Embryonic facial prominence (tissue), 1 donor: ENCODE measurements at regions not wholly inside any gene's neighbourhood (a gene's known extent, or its start where the extent isn't known, plus 50 kb on each side); places are given as distances from the start of the nearest gene placed in this dataset.

Experiments
- DNase-seq: peaks from one replicate; pipeline ENCODE4 v3.0.0-alpha.2; 2016; ENCODE audit errors: extremely low spot score

DNA sequence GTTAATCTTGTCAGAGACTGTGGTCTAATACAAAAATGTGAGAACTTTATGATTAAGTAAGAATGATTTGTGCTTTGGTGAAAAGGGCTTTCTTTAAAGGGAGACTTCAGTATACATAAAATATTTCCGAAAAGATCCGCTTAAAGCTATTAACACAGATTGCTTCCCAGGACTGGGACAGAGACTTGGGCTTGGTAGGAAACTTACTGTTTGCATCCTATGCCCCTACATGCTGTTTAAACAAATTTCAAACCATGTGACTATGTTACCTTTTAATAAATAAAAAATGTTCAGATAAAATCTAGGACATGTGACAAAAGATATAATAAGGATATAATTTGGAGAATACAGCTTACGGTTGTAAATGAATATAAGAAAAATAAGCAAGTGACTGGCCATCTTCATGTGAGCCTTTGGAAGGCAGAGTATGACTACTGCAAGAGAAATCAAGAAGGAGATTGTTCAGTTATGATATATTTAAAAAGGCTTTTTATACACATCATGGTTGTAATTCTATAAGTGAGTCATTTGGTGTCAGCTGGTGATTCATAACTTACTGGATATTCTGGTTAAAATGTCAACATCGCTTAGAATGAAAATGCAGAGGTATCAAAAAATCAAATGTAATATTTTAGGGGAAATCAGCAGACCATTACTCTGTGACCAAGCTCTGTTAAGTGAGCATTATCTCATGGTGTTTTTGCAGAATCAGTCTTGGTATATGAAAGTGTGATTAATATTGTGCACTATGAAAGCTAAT lies 234.7 kb upstream of the E2F7 start:
- no peak for DNase-seq

DNA sequence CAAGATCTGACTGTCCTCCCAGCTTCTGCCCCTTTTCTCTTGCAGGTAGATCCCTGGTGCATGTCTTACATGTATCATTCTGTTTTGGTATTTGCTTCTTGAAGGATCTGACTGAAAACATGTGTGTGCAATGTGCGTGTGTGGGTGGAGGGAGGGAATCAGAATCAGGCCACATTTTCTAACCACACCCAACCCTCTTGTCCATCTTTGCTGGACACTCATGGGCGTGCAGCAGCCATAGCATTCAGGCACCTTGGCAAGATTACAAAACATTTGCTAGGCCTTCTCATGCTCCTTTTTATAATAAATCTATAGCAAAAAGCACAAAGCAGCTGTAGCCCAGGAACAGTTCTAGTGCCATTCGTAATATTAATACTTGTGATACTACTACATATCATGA lies 233.6 kb upstream of the E2F7 start:
- DNase-seq = no peak

DNA sequence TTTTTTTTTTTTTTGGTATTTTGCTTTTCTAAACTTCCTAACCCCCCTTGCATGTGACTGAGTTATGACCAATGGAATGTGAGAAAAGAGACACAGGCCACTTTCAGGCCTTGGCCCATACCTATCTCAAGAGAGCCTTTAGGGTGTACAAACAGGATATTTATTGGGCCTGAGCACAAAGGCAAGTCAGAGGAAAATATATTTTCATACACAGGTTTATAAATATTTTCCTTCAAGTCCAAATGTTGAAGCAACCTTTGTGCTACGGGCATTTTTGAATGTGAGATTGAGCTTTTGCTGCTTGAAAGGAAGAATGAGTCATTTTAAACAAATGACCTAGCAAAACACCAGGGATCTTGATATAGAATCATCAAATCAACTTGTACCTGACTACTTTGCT lies 228.6 kb upstream of the E2F7 start:
- no peak for DNase-seq

DNA sequence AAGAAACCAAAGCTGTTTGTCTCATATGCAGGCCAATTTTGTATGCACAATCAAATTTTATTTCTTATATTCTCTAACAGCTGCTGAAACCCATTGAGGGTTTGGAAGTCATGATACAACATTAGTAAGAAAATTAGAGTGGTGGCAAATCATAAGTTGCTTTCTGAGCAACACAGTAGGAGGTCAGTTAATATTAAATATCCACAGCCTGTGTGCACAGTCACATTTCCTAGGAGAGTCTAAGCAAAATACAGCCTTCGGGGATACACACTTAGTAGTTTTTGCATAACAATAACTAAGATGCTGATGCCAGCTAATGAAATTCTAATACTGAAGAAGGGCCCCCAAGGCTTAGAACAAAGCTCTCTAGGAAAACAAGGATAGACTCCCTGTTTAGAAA lies 209.6 kb upstream of the E2F7 start:
- DNase-seq = no peak

DNA sequence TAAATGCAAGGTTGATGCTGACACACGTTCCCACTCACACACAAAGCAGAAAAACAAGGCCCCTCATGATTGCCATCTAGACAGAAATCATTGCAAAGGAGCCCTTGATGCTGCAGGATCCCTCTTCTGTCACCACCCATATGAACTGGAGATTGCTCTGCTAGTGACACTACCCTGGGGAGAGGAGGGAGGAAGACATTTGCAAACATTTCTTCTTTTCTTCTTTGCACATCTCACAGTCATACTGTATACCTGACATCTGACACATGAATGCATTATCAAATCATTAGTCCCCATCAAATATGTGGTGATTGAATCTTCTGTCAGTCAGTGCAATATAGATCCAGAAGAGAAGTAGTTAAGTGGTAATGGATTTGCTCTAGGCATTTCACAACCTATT lies 208.5 kb upstream of the E2F7 start:
- DNase-seq = no peak

DNA sequence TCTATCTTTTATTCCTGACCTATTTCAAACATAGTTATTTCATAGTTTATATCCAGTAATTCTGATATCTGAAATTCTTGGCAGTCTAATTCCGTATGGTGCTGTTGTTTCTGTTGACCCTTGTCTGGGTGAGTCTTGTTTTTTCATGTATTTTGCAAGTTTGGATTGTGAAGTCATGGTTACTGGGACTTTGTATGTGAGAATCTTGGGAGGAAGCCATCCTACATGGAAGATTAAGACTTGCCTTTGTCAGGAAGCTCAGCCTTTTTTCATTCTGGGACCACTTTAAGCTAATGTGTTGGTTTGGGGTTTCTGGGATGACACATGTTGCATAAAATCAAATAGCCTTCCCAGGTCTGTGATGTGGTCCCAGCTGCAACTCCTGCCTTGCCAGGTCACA lies 191.6 kb upstream of the E2F7 start:
- no peak for DNase-seq

DNA sequence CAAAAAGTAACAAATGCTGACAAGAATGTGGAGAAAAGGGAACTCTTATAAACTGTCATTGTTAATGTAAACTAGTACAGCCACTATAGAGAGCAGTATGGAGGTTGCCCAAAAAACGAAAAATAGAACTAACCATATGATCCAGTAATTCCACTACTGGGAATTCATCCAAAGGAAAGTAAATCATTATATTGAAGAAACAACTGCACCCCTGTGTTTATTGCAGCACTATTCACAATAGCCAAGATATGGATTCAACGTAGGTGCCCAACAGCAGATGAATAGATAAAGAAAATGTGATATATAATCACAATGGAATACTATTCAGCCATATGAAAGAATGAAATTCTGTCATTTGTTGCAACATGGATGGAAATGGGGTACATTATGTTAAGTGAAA lies 188.0 kb upstream of the E2F7 start:
- no peak for DNase-seq

DNA sequence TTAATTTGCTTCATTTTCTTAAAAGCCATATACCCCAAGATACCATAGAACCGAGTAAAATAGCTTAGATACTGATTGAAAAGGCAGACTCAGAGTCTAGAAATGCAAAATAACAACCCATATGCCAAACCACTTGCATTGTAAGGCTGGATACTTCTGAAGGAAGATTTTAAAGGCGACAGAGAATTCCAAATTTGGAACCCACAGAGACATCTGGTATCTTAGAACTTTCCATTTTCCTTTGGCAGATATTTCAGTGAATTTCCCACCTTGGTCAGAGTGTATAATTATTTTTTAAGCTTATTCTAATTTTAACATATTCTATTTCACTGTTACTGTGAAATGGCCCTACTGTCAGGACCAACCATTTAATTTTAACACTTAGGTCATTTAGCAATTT lies 186.4 kb upstream of the E2F7 start:
- DNase-seq = no peak

DNA sequence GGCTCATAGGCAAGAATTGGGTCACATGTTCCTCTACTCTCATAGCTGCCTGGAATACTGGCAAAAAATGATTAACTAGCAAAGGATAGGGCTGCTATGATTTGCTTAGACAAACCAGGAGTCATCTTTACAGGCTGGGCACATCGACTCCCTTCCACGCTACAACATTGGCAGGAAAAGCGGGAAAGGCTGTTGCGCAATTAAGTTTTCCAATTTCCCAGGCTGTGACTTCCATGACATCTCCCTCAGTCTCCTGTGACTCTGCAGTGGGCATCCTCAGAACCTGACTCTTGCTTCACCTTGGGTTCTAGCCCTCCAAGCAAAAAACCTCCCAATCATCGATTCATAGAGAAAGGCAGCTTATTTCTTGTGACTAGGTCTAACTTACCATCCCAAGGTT lies 184.5 kb upstream of the E2F7 start:
- DNase-seq = no peak

DNA sequence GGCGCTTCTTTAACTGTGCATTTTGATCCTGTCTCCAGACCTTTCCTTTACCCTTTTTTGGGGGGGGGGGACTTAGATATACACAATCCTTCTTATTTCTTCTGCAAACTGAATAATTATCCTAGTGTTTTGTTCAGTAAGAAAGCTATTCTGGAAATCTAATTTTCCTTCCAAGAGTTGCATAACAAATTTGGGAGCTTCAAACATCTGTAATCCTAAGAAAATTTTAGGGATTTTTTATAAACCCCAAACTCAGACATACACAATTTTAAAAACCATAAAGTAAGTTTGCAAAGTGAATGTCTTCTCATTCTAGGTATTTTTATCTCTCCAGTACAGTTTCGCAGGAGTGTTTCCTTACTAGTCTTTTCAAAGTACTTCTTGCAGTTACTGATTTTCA lies 182.7 kb upstream of the E2F7 start:
- no peak for DNase-seq

DNA sequence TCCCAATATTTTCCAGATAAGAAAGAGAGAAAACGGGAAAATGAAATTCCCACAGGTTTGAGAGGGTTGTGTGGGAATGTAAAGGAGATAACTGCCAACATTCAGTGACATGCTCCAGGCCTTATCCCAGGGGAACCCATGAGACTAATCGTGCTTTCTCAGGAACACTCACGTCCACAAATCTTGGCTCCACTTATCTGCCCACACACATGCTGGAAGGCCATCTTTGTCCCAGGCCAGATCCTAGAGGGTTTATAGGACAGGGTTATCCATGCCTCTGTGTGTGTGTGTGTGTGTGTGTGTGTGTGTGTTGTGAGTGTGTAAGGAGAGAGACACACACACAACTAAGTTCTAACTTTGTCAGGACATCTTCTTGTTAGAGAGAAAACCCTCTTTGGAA lies 182.2 kb upstream of the E2F7 start:
- DNase-seq = no peak

DNA sequence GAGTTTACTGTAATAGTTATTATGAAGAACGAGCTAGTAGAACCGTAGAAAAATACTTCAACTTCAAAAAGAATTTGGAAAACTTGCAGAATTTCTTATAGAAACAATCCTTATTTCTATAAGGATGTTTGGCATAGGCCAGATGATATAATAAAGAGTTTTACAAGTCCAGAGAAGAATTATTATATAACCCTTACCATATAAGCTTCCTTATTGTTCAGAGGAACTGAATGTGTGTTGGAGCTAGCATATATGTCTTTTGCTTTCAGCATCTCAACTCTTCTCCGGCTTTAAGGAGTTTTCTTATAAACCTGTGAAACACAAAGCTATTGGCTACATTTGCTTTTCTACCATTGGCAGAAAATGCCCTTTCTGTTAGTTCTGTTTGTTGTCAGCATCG lies 178.0 kb upstream of the E2F7 start:
- no peak for DNase-seq

DNA sequence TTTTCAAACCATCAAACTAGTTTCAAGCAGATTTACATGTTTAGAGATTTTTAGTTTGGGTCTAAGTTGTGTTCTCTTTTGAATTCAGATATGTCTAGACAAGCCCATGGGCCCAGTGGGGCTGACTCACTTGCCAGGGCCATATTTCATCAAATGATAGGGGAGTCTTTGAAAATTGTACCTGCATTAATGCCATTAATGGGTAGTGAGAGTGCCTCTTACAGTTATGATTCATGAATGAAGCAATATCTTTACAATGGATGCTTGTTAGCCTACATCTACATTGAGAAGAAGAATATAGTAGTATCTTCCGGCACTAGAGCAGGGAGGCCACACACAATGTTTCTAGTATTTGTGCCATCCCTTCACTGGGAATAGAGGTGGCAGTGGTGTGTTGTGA lies 174.2 kb upstream of the E2F7 start:
- DNase-seq = no peak

DNA sequence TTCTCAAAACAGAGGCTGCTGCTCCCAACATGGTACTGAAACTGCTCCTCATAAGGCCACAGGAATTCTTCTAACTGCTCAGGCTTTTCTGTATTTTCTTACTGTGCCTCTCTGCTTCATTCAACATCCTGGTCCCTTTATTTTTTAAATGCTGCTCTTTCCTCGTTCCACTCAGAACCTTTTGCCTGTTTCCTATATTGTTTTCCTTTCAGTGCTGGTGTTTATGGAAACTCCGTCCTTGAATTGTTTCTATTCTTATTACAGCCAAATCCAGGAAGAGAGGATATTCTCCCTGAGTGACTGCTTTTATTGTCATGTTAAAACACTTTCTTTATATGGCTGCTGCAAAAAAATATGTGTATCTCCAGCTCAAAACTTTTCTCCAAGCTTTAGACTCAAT lies 173.0 kb upstream of the E2F7 start:
- DNase-seq = no peak

DNA sequence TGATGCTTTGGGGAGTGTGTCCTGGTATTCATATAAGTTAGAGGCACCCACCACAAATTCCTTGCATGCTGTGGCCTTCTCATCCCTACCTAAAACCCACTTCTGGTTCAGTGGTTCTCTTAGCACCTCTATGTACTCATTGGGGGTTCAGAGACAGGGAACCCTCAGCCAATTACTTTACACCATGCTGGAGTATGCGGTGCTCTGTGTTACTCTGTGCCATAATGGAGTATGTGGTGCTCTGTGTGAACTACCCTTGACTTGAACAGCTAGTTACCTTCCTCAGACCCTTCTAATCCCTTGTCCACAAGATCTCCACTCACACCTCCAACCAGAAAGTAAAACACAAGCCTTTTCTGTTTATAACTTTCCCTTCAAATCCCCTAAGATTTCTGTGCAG lies 172.5 kb upstream of the E2F7 start:
- no peak for DNase-seq

DNA sequence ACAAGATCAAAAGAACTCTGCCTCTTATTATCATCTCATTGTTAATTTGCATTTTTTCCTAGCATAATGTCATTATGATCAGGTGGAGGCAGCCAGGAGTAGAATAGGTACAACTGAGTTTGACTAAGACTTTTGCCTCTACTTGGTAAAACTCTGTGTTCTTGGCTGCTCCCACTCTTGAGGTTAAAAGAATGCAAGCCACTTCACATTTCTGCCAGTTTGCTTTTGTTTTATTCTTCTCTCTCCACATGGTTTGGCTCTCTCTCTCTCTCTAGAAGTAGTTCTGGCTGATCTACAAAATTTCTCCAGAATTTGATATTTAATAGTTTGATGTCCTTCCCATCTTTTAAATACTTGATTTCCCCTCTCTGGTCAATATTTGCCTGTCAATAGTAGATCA lies 170.7 kb upstream of the E2F7 start:
- no peak for DNase-seq

DNA sequence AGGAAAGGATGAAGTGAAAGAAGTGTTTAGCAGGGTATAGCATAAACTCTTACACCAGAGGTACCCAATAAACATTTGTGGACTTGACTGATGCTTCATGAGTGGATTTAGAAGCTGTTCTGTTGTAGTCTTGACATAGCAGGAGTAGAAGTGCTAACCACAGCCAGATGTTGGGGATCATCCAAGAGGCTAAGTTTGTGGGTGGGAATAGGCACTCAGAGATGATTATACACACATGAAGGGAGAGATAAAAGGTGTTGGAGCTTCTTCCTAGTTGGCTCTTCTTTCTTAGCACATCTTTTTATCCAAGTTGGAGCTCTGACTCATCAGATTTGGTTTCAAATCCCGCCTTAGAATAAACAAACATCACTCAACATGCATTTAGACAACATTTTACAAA lies 166.7 kb upstream of the E2F7 start:
- no peak for DNase-seq

DNA sequence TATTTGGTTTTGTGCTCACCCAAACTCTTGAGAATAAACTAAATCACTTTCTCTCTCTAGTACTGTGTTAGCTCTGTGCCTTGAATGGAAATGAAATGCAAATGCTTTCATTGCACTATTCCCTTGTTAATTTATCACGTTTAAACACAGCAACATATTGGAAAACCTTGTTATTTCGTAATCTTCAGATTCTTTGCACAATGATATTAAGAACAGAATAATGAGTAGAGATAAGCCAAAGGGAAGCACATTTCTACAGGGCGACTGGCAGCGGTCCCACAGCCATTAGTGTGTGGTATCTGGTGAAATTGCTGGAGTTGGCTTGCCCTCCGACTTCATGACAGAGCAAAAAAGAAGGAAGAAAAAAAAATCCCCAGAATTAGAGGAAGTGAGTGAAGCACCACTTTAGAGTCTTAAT lies 166.1 kb upstream of the E2F7 start:
- DNase-seq = no peak

DNA sequence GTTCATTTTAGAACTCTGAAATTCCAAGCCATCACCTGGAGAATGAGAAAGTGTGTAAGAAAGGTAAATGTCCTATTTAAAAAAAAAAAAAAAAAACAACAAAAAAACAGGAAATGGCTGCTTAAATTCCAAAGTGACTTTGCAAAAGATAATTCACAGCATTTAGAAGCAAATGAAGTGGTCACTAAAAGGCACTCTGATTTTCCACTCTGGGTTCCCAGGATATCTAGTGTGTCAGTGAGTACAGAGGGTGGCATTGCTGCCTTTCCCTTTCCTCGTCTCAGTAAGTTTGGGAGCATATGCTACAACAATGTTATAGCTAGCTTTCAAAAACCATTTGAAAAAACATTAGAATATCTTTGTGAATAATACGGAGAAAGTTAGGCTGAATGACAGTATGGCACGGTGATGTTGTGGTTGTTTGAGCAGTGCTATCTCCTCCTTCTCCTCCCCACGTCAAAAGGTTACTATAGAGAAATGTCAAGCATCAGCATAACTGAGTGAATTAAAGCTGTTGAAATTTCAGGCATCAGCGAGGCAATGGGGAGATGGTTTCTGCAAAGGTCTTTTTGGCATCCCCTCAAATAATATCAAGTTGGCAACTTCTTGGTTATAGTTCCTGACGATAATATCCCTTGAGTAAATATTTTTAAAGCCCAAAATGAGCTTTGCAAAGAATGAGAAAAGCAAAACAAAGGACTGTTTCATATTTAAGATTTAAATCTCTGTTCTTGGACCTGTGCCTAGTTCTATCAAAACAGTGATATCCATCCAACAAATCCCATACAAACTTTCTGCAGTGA lies 164.5 kb upstream of the E2F7 start:
- peak; percentile 52 for DNase-seq

DNA sequence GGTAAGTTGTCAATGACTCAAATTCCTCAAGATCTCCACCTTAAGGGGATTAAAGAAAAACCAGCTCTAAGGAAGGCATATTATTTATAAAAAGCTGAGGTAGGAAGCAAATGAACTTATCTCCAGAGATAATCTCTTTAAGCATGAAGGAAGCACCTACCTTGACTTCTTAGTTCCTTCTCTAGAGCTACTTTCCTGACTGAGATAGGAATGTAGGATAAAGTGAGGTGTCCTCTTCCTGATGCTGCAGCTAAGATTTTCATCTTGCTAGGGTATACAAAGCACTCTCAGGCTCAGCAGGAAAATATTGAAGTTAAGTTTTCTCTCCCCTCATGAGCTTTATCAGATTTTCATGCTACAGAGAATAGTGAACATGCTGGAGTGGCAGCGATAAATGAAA lies 163.0 kb upstream of the E2F7 start:
- no peak for DNase-seq

DNA sequence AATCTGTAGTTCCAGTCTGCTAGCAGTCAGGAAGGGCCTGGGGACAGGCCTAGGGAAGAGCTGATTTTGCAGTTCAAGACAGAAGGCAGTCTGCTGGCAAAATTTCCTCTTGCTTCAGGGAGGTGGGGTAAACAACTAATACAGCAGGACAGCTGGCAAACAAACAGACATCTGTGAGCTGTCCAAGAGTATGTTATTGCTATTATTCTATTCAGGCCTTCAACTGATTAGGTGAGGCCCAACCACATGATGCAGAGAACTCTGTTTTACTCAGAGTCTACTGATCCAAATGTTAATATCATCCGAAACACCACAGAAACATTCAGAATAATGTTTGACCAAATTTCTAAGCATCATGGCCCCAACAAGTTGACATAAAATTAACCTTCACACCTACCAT lies 161.0 kb upstream of the E2F7 start:
- no peak for DNase-seq

DNA sequence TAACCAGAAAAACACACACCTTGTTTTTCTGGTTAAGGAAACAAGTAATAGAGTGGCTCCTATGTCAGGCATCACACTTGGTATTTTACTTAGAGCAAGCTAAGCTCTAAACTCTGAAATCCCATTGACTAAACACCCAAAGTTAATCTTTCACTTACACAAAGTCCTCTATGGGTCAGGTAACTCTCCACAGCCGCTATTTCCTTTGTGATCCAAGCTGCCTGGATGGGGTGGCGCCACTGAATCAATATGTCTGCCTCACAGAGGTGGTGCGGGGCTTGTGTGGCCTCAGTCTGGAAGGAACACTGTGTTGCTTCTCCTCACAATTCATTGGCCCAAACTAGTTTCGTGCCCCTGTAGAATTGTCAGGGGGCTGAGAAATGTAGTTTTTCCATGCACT lies 160.0 kb upstream of the E2F7 start:
- DNase-seq = no peak

DNA sequence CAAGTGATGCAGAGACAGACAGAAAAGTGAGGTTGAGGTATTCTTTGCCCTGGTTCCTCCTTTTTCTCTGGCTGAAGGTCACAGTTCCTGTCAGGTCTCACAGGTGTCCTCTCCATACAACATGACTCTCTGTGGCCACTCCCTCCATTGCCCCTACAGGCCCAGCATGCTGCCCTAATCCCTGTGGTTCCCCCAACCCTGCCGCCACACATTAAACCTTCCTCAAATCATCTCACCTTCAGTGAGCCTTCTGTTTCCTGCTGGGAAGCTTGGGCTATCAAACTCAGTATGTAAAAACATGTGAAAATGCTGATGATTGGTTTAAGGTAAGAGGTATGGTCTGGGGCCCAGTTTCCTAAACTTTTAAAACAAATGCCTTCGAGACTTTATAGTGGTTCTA lies 159.0 kb upstream of the E2F7 start:
- no peak for DNase-seq

DNA sequence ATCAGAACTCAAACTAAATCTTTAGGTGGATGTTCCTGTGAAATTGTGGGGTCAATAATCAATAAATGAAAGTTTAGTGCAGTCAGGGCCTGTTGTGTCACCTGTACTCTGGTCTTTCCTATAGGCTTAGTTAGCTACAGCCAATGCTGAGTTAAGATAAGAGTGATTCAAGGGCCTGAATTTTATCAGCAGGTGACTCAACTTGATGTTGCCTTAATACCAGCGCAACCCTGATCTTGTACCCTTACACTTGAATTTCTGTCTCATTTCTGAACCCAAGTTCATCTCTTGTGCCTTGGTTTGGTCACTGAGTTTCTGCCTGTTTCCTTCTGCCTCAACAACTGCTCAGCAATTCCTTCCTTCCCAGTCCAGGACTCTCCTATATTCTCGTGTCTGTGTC lies 157.0 kb upstream of the E2F7 start:
- DNase-seq = no peak
